GM23248 (cell line): ENCODE measurements at regions not wholly inside any gene's neighbourhood (a gene's known extent, or its start where the extent isn't known, plus 50 kb on each side); places are given as distances from the start of the nearest gene placed in this dataset.

Experiments used
- DNase-seq: peaks from one replicate; pipeline ENCODE4 v3.0.0-alpha.2; 2015
- H2AFZ ChIP-seq: fragments of 200-600 bp; sonication (generic); 2 replicates; pipeline ENCODE4 v1.6.1; 2016; ENCODE audit warnings: antibody characterized with exemption
- H3F3A ChIP-seq: fragments of 200-600 bp; sonication (generic); 2 replicates; pipeline ENCODE4 v1.6.1; 2016; ENCODE audit warnings: mild to moderate bottlenecking, antibody characterized with exemption, mixed run types; ENCODE audit not compliant: insufficient read depth
- H3K27ac ChIP-seq: fragments of 200-600 bp; sonication (generic); 2 replicates; pipeline ENCODE4 v1.5.1; 2016; ENCODE audit warnings: mild to moderate bottlenecking
- H3K27me3 ChIP-seq: fragments of 200-600 bp; sonication (generic); replicated peaks from 2 replicates; pipeline ENCODE4 v1.6.1; 2016; ENCODE audit warnings: mild to moderate bottlenecking; ENCODE audit not compliant: insufficient read depth
- H3K36me3 ChIP-seq: fragments of 200-600 bp; sonication (generic); 2 replicates; pipeline ENCODE4 v1.6.1; 2016; ENCODE audit warnings: low read depth, mild to moderate bottlenecking
- H3K4me1 ChIP-seq: fragments of 200-600 bp; sonication (generic); 2 replicates; pipeline ENCODE4 v1.6.1; 2016; ENCODE audit warnings: mild to moderate bottlenecking; ENCODE audit not compliant: insufficient read depth
- H3K4me2 ChIP-seq: fragments of 200-600 bp; sonication (generic); one replicate; pipeline ENCODE4 v1.6.1; 2016; ENCODE audit warnings: mild to moderate bottlenecking; ENCODE audit not compliant: unreplicated experiment
- H3K4me3 ChIP-seq: fragments of 200-600 bp; sonication (generic); 2 replicates; pipeline ENCODE4 v1.5.1; 2016; ENCODE audit warnings: mild to moderate bottlenecking
- H3K79me2 ChIP-seq: fragments of 200-600 bp; sonication (generic); 2 replicates; pipeline ENCODE4 v1.6.1; 2016; ENCODE audit warnings: mild to moderate bottlenecking; ENCODE audit not compliant: insufficient read depth
- H3K9ac ChIP-seq: fragments of 200-600 bp; sonication (generic); 2 replicates; pipeline ENCODE4 v1.6.1; 2016; ENCODE audit warnings: mild to moderate bottlenecking
- H3K9me2 ChIP-seq: fragments of 200-600 bp; sonication (generic); 2 replicates; pipeline ENCODE4 v1.6.1; 2016; ENCODE audit warnings: mixed run types, mild to moderate bottlenecking, moderate library complexity; ENCODE audit not compliant: insufficient read depth
- H3K9me3 ChIP-seq: fragments of 200-600 bp; sonication (generic); one replicate; pipeline ENCODE4 v1.6.1; 2017; ENCODE audit warnings: low read depth
- H4K20me1 ChIP-seq: fragments of 200-600 bp; sonication (generic); 2 replicates; pipeline ENCODE4 v1.6.0; 2016; ENCODE audit not compliant: insufficient read depth
- EZH2 ChIP-seq: fragments of 200-600 bp; sonication (generic); IDR thresholded peaks from 2 replicates; pipeline ENCODE4 v1.6.1; 2018; ENCODE audit warnings: antibody characterized with exemption, mild to moderate bottlenecking; ENCODE audit not compliant: insufficient read depth, poor library complexity, severe bottlenecking
- EZH2phosphoT487 ChIP-seq: fragments of 200-600 bp; sonication (generic); IDR thresholded peaks from 2 replicates; pipeline ENCODE4 v1.6.1; 2018; ENCODE audit warnings: antibody characterized with exemption, moderate library complexity, mild to moderate bottlenecking, low read depth; ENCODE audit not compliant: insufficient read depth
- WGBS, 2 experiments: methylation state at CpG; one replicate each; pipeline ENCODE4 v1.1.6; 2015 to 2017; ENCODE audit warnings: low lambda C conversion rate in 2 of 2, low coverage in 1 of 2; ENCODE audit errors: missing lambda C conversion rate in 2 of 2; 5-methylcytosine and 5-hydroxymethylcytosine counted together
- in situ Hi-C: fragments of 300-500 bp; cut with MboI; formaldehyde crosslinking; loops from 2 replicates; pipeline ENCODE4 v1.15.0; 2020

DNA sequence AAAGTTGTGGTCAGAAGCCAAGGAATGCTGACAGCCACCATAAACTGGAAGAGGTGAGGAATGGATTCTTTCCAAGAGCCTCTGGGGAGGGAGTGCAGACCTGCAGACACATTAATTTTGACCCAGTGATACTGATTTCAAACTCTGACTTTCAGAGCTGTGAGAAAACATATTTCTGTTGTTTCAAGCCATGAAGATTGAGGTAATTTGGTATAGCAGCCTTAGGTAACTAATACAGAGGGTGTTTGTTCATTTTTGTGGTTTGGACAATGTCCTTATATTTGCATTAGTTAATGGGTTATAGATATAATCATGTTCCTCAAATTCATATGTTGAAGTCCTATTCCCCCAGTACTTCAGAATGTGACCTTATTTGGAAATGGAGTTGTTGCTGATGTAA, 85.4 kb upstream of the GTSF1L start:
- no peaks in the 10 kb centered on the region for H3K4me1 ChIP-seq
- H3K27ac ChIP-seq = no peak overlapping the region
- H3K79me2 ChIP-seq = no peaks in the 10 kb centered on the region
- no peak overlapping the region for H3K4me2 ChIP-seq
- no peaks in the 10 kb centered on the region for H4K20me1 ChIP-seq
- H3K9me2 ChIP-seq = no peaks in the 10 kb centered on the region
- no peak overlapping the region for H3K9ac ChIP-seq
- TF ChIP-seq EZH2phosphoT487 = no peak
- TF ChIP-seq EZH2 = no peak
- H3K9me3 ChIP-seq = no peaks in the 10 kb centered on the region
- H3K36me3 ChIP-seq = no peaks in the 10 kb centered on the region
- no peak for DNase-seq
- H2AFZ ChIP-seq = no peak overlapping the region
- no peaks in the 10 kb centered on the region for H3K27me3 ChIP-seq
- in situ Hi-C loops = no loop called here
- no peak overlapping the region for H3K4me3 ChIP-seq
- H3F3A ChIP-seq = no peaks in the 10 kb centered on the region

DNA sequence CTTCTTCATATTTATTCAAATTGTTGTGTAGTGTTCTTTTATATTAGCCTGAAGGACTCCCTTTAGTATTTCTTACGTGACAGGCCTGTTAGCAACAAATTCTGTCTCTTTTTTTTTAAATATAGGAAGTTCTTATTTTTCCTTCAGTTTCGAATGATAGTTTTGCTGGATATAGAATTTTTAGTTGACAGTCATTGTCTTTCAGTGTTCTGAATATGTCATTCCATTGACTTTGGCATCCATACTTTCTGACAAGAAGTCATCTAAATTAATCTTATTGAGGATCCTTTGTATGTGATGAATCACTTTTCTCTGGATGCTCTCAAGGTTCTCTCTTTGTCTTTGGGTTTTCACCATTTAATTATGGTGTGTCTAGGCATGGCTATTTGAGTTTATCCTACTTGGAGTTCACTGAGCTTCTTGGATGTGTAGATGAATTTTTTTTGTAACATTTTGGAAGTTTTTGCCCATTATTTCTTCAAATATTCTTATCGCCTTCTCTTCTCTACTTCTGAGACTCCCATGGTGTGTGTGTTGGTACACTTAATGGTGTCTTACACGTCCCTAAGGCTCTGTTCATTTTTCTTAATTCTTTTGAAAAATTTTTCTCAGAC, 82.5 kb upstream of the GTSF1L start:
- no peaks in the 10 kb centered on the region for H3K4me1 ChIP-seq
- WGBS, 2 experiments = 26 to 28% methylated on average over 4 of the region's 4 CpGs
- H3K79me2 ChIP-seq = no peaks in the 10 kb centered on the region
- in situ Hi-C loops = no loop called here
- no peaks in the 10 kb centered on the region for H4K20me1 ChIP-seq
- H3K9me2 ChIP-seq = no peaks in the 10 kb centered on the region
- TF ChIP-seq EZH2 = no peak
- TF ChIP-seq EZH2phosphoT487 = no peak
- no peak overlapping the region for H3K4me3 ChIP-seq
- H3K9ac ChIP-seq = no peak overlapping the region
- no peak overlapping the region for H3K27ac ChIP-seq
- no peaks in the 10 kb centered on the region for H3K36me3 ChIP-seq
- H3K4me2 ChIP-seq = no peak overlapping the region
- H3K27me3 ChIP-seq = no peaks in the 10 kb centered on the region
- H3K9me3 ChIP-seq = peaks cover 9% of the 10 kb centered on the region
- DNase-seq = no peak
- H2AFZ ChIP-seq = no peak overlapping the region
- no peaks in the 10 kb centered on the region for H3F3A ChIP-seq

DNA sequence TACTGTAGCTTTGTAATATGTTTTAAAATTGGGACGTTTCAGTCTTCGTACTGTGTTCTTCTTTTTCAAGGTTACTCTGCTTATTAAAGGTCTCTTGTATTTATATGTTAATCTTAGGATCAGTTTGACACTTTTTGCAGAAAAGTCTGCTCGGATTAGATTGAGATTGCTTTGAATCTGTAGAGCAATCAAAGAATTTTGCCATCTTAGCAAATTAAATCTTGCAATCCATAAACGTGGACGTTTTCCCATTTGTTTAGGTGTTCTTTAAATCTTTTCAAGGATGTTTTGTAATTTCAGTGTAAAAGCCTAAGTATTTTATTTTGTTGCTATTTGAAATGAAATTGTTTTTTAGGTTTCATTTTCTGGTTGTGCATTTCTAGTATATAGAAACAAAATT, 78.0 kb upstream of the GTSF1L start:
- Histone ChIP-seq H3K9ac (no peak overlapping the region), H2AFZ (no peak overlapping the region), H3K9me3 (peaks cover 12% of the 10 kb centered on the region), H3F3A (no peaks in the 10 kb centered on the region), H3K4me2 (no peak overlapping the region), H3K27ac (no peak overlapping the region), H3K4me1 (no peaks in the 10 kb centered on the region), H4K20me1 (no peaks in the 10 kb centered on the region), H3K9me2 (no peaks in the 10 kb centered on the region), H3K79me2 (no peaks in the 10 kb centered on the region), H3K4me3 (no peak overlapping the region), H3K27me3 (no peaks in the 10 kb centered on the region), H3K36me3 (no peaks in the 10 kb centered on the region)
- TF ChIP-seq EZH2 = no peak
- TF ChIP-seq EZH2phosphoT487 = no peak
- DNase-seq = no peak
- in situ Hi-C loops = no loop called here
- WGBS, 2 experiments = 14 to 19% methylated on average over 5 of the region's 5 CpGs

DNA sequence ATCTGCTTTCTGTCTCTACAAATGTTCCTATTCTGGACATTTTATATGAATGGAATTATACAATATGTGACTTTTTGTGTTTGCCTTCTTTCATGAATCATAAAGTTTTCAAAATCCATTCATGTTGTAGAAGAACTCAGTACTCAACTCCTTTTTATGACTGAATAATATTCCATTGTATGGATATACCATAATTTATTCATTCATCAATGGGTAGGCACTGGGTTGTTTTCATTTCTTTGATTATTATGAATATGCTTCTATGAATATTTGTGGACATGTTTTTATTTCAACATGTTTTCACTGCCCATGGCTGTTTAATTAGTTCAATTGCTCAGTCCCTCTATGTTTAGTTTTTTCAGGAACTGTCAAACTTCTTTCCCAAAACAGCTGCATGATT, 76.5 kb upstream of the GTSF1L start:
- H3K4me3 ChIP-seq = no peak overlapping the region
- H3K9me3 ChIP-seq = peaks cover 12% of the 10 kb centered on the region
- H3K79me2 ChIP-seq = no peaks in the 10 kb centered on the region
- H3K9ac ChIP-seq = no peak overlapping the region
- H3K4me1 ChIP-seq = no peaks in the 10 kb centered on the region
- DNase-seq = no peak
- no peak overlapping the region for H3K27ac ChIP-seq
- no peaks in the 10 kb centered on the region for H4K20me1 ChIP-seq
- H3K4me2 ChIP-seq = no peak overlapping the region
- TF ChIP-seq EZH2 (no peak), EZH2phosphoT487 (no peak)
- no peaks in the 10 kb centered on the region for H3K9me2 ChIP-seq
- H2AFZ ChIP-seq = no peak overlapping the region
- 0 out of 2 replicates have a peak, but pooled peaks cover 8% of the 10 kb centered on the region for H3K27me3 ChIP-seq
- no peaks in the 10 kb centered on the region for H3K36me3 ChIP-seq
- in situ Hi-C loops = no loop called here
- H3F3A ChIP-seq = no peaks in the 10 kb centered on the region

DNA sequence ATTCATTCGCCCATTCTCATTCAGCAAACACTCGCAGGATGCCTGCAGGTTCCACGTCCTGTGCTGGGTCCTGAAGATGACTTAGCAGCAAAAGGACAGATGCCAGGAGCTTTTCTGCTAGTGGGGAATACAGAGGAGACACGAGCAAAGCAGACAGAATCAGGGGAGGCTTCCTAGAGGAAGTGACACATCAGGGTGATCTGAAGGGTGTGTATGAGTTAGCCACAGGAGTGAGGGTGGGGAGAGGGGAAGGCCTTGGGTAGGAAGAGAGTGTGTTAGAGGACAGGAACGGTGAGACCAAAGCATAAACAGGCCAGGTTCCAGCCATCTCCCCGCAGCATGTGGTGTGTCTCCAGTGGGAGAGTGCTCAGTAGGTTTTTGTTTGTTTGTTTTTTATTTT, 73.4 kb upstream of the GTSF1L start:
- Histone ChIP-seq H3K79me2 (no peaks in the 10 kb centered on the region), H3K4me1 (no peaks in the 10 kb centered on the region), H3K4me3 (no peak overlapping the region), H3K27me3 (0 out of 2 replicates have a peak, but pooled peaks cover 8% of the 10 kb centered on the region), H3K9me3 (peaks cover 12% of the 10 kb centered on the region), H3K27ac (no peak overlapping the region), H4K20me1 (no peaks in the 10 kb centered on the region), H3K9me2 (no peaks in the 10 kb centered on the region), H2AFZ (no peak overlapping the region), H3K9ac (no peak overlapping the region), H3F3A (no peaks in the 10 kb centered on the region), H3K36me3 (no peaks in the 10 kb centered on the region), H3K4me2 (no peak overlapping the region)
- no peak for TF ChIP-seq EZH2phosphoT487
- no peak for TF ChIP-seq EZH2
- 61 to 62% methylated on average over 6 of the region's 6 CpGs for WGBS, 2 experiments
- DNase-seq = no peak
- in situ Hi-C loops = no loop called here
